BJ (cell line): ENCODE measurements at regions not wholly inside any gene's neighbourhood (a gene's known extent, or its start where the extent isn't known, plus 50 kb on each side); places are given as distances from the start of the nearest gene placed in this dataset.
"Not testable (repeated sequence)": the region's sequence is repeated elsewhere in the genome, so short reads cannot be mapped to it uniquely, and the experiment has no call there.

Experiments
- CTCF ChIA-PET: fragments of 350-600 bp; formaldehyde crosslinking; extraction: SDS; loops from one replicate; lab custom pipeline; 2021; ENCODE audit warnings: antibody characterized with exemption, inconsistent platforms; lab: Yijun Ruan, JAX
- POLR2A ChIA-PET: fragments of 300-600 bp; sonication (Branson Sonifier 250); formaldehyde crosslinking; extraction: SDS; loops from one replicate; lab custom pipeline; 2021; ENCODE audit warnings: antibody characterized with exemption; lab: Charles Lee
- DNase-seq: peaks from one replicate; pipeline ENCODE4 v3.0.0-alpha.2; 2011; ENCODE audit warnings: low read depth
- H3K27me3 ChIP-seq: 2 replicates; pipeline ENCODE4 v1.6.0; 2011; ENCODE audit warnings: low read length; ENCODE audit not compliant: control insufficient read depth, insufficient read depth
- H3K36me3 ChIP-seq: 2 replicates; pipeline ENCODE4 v1.5.1; 2011; ENCODE audit warnings: low read length; ENCODE audit not compliant: control insufficient read depth, insufficient read depth
- H3K4me3 ChIP-seq: 2 replicates; pipeline ENCODE4 v1.5.1; 2011; ENCODE audit warnings: low read depth, mild to moderate bottlenecking, control low read depth, low read length
- CTCF ChIP-seq: IDR thresholded peaks from 2 replicates; pipeline ENCODE4 v1.5.1; 2011; ENCODE audit warnings: low read depth, mild to moderate bottlenecking, control low read depth, inconsistent platforms, low read length, moderate library complexity; ENCODE audit not compliant: insufficient read depth

- ChIA-PET POLR2A (no interaction called here), CTCF (interaction anchor here (0.7 to 2.8 kb wide), 10 partner anchors 7 to 618 kb away, joined by 3 to 16 read pairs (median 4); no protein-coding TSS in a partner anchor)
- Histone ChIP-seq H3K36me3 (no peaks in the 10 kb centered on the region), H3K27me3 (no peaks in the 10 kb centered on the region; the same call in 1 of the 2 replicates), H3K4me3 (no peak overlapping the region)
- DNase-seq: no peak
- peak; percentile 45 for TF ChIP-seq CTCF
Observed at GRCh38 chr10:78664929-78665553, 403.7 kb upstream of the ZMIZ1 start.

- Histone ChIP-seq H3K27me3 (0 out of 2 replicates have a peak, but pooled peaks cover 2% of the 10 kb centered on the region), H3K36me3 (no peaks in the 10 kb centered on the region), H3K4me3 (no peak overlapping the region)
- ChIA-PET POLR2A (no interaction called here), CTCF (interaction anchor here (1.2 to 4.1 kb wide), 3 partner anchors 8 to 15 kb away, joined by 3 to 19 read pairs (median 16); no protein-coding TSS in a partner anchor)
- no peak for TF ChIP-seq CTCF
- no peak for DNase-seq
Observed at GRCh38 chr10:78672918-78673317, 395.8 kb upstream of the ZMIZ1 start.

GRCh38 chr10:78681141-78681540, 387.6 kb upstream of the ZMIZ1 start:
- POLR2A ChIA-PET, H3K4me3 ChIP-seq, H3K27me3 ChIP-seq, CTCF ChIA-PET, H3K36me3 ChIP-seq, DNase-seq: not testable (repeated sequence)

- CTCF ChIA-PET, DNase-seq, POLR2A ChIA-PET, H3K4me3 ChIP-seq, H3K36me3 ChIP-seq, H3K27me3 ChIP-seq: not testable (repeated sequence)
Observed at GRCh38 chr10:78681986-78682385, 386.8 kb upstream of the ZMIZ1 start.

GRCh38 chr10:78684947-78685346, 383.8 kb upstream of the ZMIZ1 start:
- H3K27me3 ChIP-seq: peaks cover 7% of the 10 kb centered on the region; the same call in 1 of the 2 replicates
- POLR2A ChIA-PET: no interaction called here
- CTCF ChIA-PET: interaction anchor here (1.1 kb wide), 1 partner anchor 10 kb away, joined by 3 read pairs; no protein-coding TSS in a partner anchor
- H3K36me3 ChIP-seq: no peaks in the 10 kb centered on the region
- no peak for DNase-seq
- no peak for TF ChIP-seq CTCF
- no peak overlapping the region for H3K4me3 ChIP-seq

GRCh38 chr10:78685466-78686103, 383.2 kb upstream of the ZMIZ1 start:
- Histone ChIP-seq H3K36me3 (no peaks in the 10 kb centered on the region), H3K27me3 (peaks cover 7% of the 10 kb centered on the region; the same call in 1 of the 2 replicates), H3K4me3 (no peak overlapping the region)
- DNase-seq: no peak
- ChIA-PET CTCF (interaction anchor here (1.1 kb wide), 1 partner anchor 10 kb away, joined by 3 read pairs; no protein-coding TSS in a partner anchor), POLR2A (interaction anchor here (0.5 kb wide), 1 partner anchor 214 kb away, joined by 3 read pairs; no protein-coding TSS in a partner anchor)
- TF ChIP-seq CTCF: no peak
